GM19025 (cell line): ENCODE measurements at regions not wholly inside any gene's neighbourhood (a gene's known extent, or its start where the extent isn't known, plus 50 kb on each side); places are given as distances from the start of the nearest gene placed in this dataset.

Source experiments
- ATAC-seq: cut with Tn5 transposase; IDR thresholded peaks from one replicate; pipeline ENCODE4 v1.9.1; 2021; ENCODE audit warnings: mild to moderate bottlenecking, low read depth, moderate library complexity; ENCODE audit not compliant: unreplicated experiment

DNA sequence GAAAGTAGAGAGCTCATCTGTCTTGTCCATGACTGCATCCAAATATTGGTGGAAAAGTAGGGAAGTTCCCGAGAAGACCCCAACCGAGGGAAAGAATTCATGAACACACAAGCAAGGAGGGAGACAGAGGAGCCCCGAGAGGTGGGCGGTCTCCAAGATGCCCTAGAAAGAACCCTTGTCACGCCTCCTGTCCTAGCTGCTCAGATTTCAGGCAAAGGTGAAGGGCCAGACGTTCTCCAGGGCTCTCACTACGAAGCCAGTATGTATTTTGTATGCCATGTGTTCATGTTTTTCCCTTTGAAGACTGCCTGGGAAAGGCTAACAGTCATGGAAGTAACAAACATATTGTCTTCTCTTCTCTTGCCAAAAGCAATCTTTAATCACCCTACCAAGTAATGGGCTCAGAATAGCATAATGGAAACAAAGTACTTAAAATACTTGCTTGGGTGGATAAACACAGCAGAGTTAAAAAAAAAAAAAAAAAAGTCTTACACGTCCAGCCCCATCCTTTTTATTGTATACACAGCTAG lies 99.2 kb upstream of the TBX3 start:
- no peak for ATAC-seq

DNA sequence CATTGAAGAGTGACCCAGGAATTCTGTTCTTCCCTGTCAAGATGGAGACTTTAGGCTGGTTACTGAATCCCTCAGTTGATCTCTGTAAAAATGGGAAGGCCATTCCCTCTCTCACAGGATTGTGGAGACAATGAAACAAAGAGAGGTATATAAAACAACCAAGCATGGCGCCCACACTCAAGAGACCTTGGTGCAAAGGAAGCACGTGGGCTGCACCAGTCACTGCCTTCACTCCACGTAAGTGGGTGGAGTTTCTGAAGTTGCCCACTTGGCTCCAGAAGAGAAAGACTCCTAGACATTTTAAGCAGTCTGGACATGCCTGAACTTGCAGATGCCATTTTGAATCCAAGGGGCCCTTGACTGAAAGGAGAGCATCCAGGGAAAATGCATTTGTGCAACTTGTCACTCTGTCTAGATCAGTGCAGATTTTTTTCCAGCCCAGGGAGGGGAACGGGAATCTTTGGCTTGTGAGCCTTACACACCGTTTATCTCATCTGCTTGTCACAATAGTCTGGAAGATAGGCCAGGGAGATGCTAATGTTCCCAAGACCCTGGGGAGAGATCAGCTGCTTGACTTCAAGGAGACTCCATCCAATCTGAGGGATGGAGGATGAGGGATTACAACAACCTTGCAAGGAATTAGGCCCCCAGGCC lies 96.9 kb upstream of the TBX3 start:
- ATAC-seq = no peak

DNA sequence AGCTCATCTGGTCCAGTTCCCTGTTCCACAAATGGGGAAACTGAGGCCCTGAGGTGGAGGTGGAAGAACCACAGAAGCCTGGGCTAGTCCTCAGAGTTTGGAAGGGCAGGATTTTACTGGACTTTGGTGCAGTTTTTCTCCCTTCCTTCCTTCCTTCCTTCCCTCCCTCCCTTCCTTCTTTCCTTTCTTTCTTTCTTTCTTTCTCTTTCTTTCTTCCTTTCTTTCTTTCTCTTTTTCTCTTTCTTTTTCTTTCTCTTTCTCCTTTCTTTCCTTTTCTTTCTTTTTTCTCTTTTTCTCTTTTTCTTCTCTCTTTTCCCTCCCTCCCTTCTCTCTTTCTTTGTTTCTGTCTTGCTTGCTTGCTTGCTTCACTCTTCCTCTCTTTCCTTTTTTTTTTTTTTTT lies 95.7 kb upstream of the TBX3 start:
- no peak for ATAC-seq

DNA sequence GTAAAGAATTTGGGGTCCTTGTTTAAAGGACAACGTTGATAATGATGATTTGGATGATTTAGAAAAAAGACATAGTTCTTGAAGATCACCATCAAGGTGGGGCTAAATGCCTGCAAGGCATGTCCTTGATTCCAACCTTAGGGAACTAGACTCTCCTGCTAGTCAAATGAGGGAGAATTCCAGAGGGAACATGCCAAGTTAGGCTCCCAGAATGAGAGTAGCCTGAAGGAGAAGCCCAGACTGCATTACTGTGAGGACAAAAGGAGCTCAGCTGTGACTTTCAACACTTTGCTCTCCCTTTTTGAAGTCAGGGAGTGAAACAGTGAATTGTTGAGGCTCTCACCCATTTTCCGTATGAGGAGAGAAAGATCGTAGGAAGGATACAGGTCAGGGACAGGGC lies 95.2 kb upstream of the TBX3 start:
- ATAC-seq = no peak

DNA sequence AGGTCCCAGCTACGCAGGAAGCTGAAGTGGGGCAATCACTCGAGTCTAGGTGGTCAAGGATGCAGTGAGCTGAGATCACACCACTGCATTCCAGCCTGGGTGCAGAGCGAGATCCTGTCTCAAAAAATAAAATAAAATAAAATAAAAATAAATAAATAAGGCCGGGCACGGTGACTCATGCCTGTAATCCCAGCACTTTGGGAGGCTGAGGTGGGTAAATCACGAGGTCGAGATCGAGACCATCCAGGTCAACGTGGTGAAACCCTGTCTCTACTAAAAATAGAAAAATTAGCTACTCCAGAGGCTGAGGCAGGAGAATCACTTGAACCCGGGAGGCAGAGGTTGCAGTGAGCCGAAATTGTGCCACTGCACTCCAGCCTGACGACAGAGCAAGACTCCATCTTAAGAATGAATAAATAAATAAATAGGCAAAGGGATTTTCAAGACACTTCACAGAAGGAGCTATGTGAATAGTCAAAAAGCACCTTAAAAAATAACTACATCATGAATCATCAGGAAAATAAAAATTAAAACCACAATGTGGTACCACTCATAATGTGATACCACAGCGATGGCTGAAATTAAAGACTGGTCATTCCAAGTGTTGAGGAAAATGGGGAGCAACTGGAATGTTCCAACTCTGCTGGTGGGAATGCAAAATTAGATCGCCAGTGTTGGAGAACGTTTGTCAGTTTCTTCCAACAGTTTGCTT lies 92.9 kb upstream of the TBX3 start:
- ATAC-seq = no peak

DNA sequence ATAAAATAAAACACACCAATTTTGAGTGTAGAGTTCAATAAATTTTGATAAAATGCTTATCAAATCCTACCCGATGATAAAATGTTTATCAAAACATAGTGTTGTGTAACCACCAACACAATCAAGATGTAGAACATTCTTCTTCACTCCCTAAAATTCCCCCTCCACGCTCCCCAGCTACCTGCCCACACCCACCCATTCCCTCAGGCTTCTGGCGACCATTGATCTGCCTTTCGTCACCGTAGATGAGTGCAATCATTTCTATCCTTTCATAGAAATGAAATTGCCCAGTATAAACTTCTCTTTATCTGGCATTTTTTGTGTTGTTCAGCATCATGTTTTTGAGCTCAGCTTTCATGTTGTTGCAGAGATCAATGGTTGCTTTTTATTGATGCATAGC lies 90.7 kb upstream of the TBX3 start:
- ATAC-seq = no peak

DNA sequence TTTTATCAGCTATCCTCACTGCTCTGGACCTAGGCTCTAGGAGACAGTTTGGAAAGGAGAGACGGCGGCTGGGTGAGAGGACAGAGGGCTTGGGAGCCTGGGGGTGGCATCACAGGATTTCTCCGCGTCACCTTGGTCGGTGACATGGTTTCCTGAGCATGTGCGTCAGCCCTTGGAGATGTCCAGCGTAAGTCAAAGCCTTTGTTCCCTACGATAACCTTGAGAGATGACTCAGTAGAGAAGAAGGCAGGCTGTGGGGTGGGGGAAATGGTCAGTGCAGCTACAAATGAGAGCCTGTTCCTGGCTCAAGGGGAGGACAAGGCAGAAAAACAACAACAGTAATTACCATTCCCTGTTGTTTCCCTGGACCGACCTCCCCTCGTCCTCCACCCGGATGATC lies 90.2 kb upstream of the TBX3 start:
- no peak for ATAC-seq

DNA sequence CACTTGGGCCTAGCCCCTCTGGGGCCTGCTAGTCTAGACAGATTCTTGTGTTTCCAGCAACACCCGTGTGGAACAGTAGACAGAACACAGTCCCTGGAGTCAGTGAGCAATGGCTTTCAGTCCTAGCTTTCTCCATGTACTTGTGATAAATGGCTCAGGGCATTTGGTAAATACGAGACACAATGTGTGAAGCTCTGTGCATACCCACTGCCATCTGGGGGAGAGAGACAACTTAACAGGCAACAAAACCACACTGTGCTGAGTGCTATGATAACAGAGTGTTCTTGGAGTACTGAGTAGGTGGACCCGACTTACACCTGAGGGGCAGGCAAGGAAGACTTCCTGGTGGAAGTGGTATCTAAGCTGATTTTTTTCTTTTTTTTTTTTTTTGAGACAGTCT lies 86.3 kb upstream of the TBX3 start:
- no peak for ATAC-seq

DNA sequence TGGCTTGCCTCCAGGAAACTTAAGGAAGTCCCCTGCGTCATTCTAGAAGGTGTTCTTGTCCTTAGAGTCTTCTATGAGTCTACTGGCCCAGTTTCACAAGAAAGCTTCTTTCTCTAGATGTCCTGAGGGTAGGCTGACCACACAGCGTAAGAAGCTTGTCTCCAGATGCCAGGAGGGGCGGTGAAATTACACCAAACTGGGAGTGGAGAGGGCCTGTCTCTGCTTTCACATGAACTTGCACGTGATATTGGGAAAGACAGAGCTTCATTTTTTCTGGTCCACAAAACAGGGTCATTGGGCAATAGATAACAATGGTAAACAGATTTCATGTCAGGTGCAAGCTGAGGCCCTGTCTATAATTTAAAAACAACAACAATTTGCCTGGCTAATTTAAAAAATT lies 85.7 kb upstream of the TBX3 start:
- no peak for ATAC-seq

DNA sequence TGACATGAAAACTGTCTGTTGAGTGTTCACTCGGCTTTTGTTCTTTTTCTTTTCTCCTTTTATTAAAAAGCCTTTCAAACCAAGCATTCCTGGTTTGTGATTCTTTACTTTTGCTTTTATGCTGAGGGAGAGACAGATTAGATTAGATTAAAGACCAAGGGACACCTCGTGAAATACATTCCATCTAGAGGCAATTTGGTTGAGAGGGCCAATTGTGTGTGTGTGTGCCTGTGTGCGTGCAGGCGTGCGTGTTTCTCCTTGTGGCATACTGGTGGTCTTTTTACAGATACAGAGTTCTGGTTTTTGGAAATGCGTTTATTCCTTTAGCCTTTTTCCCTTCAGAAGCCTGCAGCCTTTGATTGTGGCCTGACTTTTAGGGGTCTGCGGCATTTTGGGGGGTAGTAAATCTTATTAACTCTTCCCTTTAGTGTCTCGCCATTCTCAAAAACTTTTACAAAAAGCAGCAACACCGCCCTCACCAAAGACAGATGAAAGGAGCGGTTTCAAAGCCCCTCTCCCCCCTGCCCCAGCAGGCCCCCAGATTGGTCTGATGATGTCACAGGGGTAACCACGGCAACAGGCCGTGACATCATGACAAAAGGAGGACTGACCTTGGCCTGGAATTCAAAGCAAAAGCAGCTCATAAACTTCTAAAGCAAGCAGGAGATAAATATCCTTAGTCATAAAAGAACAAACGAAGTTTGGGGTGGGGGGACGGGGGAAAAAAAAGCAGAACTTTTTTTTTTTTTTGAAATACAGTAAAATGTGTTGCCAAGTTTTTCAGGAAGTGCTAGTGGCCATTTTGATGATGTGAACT lies 84.1 kb upstream of the TBX3 start:
- no peak for ATAC-seq

DNA sequence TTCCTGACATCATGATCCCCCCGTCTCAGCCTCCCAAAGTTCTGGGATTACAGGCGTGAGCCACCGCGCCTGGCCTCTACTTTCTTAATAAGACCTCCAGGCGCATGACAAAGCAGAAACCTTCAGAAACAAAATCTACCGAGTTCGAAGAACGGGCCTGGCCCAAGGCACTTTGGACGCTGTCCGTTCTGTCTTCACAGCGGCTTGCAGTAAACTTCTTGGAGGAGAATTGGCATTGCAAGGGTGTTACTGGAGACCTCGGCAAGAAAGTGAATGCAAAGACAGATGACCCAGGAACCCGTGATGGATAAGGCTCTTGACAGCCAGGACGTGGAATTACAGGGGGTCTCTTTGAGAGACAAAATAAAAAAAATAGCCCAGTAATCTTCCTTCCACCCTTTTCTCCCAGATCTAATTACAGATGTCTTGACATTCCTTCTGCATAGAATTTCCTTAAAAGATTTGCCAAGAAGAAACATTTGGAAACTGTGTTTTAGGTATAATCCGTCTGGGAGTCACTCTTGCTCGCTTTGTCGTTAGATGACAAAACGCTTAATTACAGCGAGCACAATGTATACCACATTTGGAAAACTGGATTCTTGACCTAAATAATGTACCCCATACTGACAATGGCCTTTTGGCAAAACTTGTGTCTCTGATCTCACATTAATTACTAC lies 83.2 kb upstream of the TBX3 start:
- ATAC-seq = no peak

DNA sequence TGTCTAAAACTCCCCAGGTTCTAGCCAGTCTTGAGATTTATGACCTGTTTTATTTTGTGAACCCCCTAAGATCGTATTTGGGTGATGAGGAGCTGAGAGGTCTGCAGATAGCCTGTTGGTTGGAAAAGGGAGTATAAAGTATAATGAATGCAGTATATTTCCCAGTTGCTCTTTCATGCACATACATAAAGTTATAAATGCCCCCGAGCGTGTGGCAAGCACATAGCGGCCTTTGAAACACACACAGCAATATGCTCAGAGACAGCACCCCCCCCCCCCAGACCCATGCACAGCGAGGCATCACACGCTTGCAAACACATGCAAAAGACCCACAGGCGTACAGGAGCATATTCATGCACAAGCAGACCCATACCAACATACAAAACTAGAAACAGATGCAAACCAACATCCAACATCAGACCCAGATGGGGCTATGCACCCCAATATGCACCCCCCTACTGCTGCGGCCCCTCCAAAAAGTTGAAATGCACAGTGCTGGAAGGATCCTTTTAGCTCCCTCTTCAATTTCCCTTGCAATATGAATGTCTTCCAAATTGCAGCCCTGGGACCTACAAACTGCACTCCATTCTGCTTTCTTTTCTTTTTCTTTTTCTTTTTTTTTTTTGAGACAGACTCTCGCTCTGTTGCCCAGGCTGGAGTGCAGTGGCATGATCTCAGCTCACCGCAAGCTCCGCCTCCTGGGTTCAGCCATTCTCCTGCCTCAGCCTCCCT lies 82.2 kb upstream of the TBX3 start:
- no peak for ATAC-seq

DNA sequence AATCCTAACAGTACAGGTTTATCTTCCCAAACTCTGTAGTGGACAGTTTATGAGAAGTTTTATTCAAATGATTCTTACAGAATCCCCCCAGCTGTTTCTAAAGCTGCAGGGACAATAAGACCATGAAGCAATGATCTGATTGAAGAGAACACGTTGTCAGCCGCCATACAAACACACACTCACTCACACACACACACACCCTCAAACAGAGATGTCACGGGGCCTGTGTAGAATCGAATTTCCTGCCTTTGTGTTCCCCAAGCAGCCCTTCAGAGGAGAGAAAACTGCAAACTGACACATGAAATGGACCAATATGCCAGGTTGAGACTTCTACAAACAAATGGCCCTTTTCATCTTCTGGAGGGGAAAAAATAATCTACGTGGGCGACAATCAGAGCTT lies 80.5 kb upstream of the TBX3 start:
- ATAC-seq = no peak

DNA sequence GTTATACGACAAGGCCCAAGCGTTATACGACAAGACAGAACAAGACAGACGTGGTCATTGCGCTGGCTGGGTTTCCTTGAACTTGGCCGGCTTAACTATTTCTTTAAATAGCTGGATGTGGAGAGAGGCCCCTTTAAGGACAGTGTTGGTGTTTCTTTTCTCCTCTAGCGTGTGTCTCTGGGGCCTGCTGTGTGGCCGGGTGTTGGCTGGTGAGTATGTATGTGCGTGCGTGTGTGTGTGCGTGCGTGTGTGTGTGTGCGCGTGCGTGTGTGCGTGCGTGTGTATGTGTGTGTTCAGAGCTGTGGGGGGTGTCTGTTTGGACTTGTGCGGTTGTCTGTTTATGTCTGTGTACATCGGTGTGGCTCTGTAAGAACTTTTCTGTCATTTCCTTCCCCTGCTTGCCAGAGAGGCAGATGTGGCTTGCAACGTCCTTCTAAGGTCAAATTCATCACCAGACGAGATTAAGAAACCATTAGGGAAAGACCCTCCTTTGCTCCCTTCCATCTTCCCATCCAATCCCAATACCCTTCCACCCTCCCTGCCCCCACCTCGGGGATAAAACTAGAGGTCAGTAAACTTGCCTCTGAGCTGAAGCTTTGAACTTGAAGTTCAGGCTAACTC lies 78.6 kb upstream of the TBX3 start:
- no peak for ATAC-seq

DNA sequence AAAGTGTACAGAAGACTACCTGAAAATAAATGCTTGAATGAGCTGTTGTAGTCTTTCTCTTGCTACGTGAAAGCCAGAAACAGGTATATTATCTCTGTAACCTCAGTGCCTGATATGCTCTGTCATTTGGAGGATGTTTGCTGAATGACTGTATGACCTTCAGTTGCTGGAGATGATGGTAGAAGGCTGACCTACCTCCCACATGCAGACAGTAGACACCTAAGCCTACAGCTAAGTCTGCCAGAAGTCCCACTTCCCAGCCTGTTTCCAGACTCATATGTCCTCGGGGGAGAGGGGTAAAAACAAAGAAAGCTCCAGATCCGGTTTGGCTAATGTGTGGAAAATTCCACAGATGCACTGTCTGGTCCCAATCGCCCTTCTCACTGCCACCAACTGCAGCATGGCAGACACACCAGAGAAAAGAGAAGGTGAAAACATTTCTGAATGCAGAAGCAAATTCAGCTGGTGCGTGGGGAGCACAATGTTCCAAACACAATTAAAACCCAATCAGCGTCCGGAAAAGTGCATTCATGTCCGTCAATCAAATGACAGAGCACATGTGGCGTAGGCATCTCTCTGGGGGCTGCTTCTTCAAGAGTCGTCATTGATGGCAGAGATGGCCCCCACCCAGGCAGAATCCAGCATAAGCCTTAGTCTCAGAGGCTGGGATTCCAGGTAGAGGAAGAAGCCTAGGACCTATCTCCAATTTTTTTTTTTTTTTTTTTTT lies 76.3 kb upstream of the TBX3 start:
- no peak for ATAC-seq

DNA sequence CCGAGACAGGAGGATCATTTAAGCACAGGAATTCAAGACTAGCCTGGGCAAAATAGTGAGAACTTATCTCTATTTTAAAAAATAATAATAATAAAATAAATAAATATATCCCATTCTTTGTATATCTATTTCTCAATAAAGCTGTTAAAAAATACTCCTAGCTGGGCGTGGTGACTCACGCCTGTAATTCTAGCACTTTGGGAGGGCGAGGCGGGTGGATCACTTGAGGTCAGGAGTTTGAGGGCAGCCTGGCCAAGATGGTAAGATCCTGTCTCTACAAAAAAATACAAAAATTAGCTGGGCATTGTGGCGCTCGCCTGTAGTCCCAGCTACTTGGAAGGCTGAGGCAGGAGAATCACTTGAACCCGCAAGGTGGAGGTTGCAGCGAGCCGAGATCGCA lies 75.7 kb upstream of the TBX3 start:
- no peak for ATAC-seq

DNA sequence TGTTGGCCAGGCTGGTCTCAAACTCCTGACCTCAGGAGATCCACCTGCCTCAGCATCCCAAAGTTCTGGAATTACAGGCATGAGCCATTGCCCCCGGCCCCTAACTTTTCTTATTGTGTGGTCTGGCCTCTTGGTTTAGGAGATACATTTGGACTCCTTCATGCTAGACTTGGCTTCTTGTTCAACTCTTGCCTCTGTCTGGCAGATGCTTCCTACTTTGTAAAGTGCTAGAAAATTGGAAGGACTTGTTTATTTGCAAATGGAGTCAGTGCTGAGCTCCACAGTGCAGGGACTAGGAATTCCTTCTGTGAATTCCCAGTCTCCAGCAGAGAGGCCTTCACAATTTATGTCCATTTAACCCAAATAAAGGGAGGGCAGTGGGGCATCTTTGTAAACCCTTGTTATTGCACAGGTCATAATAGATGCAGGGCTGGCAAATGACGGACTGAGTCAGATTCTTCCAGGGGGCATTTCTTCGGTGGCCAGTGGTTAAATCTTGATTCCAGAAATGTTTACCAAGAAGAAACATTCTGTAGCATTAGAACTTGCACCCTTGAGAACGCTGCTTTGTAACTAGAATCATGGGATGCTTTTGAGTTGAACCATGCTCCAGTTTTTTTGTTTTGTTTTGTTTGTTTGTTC lies 73.8 kb upstream of the TBX3 start:
- no peak for ATAC-seq

DNA sequence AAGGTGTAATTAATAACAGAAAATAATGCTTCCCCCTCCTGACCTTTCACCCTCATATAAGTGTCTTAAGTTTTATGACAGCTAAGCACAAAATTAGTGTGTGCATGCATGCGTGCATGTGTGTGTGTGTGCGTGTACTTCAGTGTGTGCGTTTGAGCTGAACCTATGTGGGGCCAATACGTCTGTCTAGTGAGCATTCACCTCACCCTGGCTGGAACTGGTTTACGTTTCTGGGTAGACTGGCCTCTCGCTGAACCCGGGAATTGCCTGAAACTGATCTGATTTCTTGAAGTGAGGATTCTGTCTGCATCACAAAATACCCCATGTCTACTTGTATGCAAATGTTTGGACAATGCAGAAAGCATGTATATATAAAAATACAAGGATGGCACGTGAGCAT lies 68.2 kb upstream of the TBX3 start:
- ATAC-seq = no peak

DNA sequence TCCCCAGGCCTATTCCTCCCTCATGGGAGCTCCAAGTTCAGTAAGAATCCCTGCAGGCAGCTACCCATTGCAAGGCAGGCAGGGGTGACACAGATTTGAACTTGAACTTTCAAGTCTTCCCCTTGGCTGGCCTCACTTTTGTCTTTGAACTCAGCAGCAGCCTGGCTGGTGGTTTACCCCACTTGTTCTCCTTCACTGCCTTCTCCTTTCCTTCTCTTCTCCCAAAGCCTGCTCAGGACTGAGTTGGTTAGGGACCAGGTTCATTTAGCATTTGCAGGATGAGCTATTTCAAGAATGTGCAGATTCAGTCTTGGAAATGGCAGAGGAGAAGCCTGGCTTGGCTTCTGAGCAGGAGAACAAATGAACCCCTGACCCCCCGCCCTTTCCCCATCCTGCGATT lies 67.7 kb upstream of the TBX3 start:
- no peak for ATAC-seq
